ENCODE measurements at regions not wholly inside any gene's neighbourhood (a gene's known extent, or its start where the extent isn't known, plus 50 kb on each side); places are given as distances from the start of the nearest gene placed in this dataset.

- Histone ChIP-seq H3K4me3 (replicated peaks in 1 of 2; ENCODE audit: low read depth in 1 of 2, low read length in 2 of 2) (no peak overlapping the region), H3K27ac (ENCODE audit: low read depth, low read length) (no peak overlapping the region), H3K9me2 (ENCODE audit: insufficient read depth) (no peaks in the 10 kb centered on the region), H3K27me3 (ENCODE audit: insufficient read depth, low read length) (no peaks in the 10 kb centered on the region), H3K4me2 (ENCODE audit: low read length) (no peak overlapping the region), H3K9ac (ENCODE audit: low read length) (no peak overlapping the region), H2AFZ (ENCODE audit: low read depth, low read length, poor library complexity, severe bottlenecking) (no peak overlapping the region), H3K79me2 (ENCODE audit: insufficient read depth, low read length) (no peaks in the 10 kb centered on the region), H3K36me3 (ENCODE audit: control insufficient read depth in 1 of 2, insufficient read depth in 2 of 2, low read length in 2 of 2) (no peaks in the 10 kb centered on the region), H4K20me1 (ENCODE audit: insufficient read depth) (no peaks in the 10 kb centered on the region), H3K9me3 (ENCODE audit: control insufficient read depth in 1 of 2, insufficient read depth in 1 of 2, low read depth in 1 of 2, low read length in 2 of 2) (peaks cover 5 to 9% of the 10 kb centered on the region in 2 experiments; a peak in 2 of 4 replicates), H3K4me1 (ENCODE audit: control insufficient read depth in 1 of 2, insufficient read depth in 2 of 2, low read length in 2 of 2) (no peaks in the 10 kb centered on the region)
- TF ChIP-seq SP1 (IDR thresholded peaks at IDR 0.05; ENCODE audit: low read depth) (no peak), SRF (IDR thresholded peaks at IDR 0.05; ENCODE audit: low read depth) (no peak), EGR1 (IDR thresholded peaks at IDR 0.05; ENCODE audit: low read depth) (no peak), ELF1 (IDR thresholded peaks at IDR 0.05; ENCODE audit: borderline replicate concordance, low read depth) (no peak), YY1 (IDR thresholded peaks at IDR 0.05; ENCODE audit: extremely low read depth, insufficient replicate concordance, low read depth, low read length) (no peak), SIN3A (IDR thresholded peaks at IDR 0.05; ENCODE audit: low read depth) (no peak), MAX (IDR thresholded peaks at IDR 0.05) (no peak), ZFX (IDR thresholded peaks at IDR 0.05) (no peak), ZNF274 (IDR thresholded peaks at IDR 0.05; ENCODE audit: low read depth, low read length) (no peak), REST (IDR thresholded peaks at IDR 0.05; ENCODE audit: low read depth) (no peak)
- ChIA-PET CTCF (no interaction called here), RAD21 (ENCODE audit: low non-redundant PET in 1 of 2, low total read pairs in 2 of 2, uncharacterized antibody in 2 of 2, unreplicated experiment in 2 of 2) (no interaction called here), POLR2A (no interaction called here)
- DNase-seq (ENCODE audit: low read depth, low spot score), result no peak
- intact Hi-C loops (cut with micrococcal nuclease), result no loop called here
- no peak for ATAC-seq
- BruUV-seq (replicated peaks), result no TSS peak
These were observed 515.7 kb downstream of the DCDC2C start for GRCh38 chr2:4219101-4219500.
